8988T (cell line): ENCODE measurements at regions not wholly inside any gene's neighbourhood (a gene's known extent, or its start where the extent isn't known, plus 50 kb on each side); places are given as distances from the start of the nearest gene placed in this dataset.
"Not testable (repeated sequence)": the region's sequence is repeated elsewhere in the genome, so short reads cannot be mapped to it uniquely, and the experiment has no call there.

Experiments used
- DNase-seq: peaks from one replicate; pipeline ENCODE4 v3.0.0; 2011

- no peak for DNase-seq
Observed at GRCh38 chr9:25827626-25828025, 149.4 kb upstream of the TUSC1 start.

DNA sequence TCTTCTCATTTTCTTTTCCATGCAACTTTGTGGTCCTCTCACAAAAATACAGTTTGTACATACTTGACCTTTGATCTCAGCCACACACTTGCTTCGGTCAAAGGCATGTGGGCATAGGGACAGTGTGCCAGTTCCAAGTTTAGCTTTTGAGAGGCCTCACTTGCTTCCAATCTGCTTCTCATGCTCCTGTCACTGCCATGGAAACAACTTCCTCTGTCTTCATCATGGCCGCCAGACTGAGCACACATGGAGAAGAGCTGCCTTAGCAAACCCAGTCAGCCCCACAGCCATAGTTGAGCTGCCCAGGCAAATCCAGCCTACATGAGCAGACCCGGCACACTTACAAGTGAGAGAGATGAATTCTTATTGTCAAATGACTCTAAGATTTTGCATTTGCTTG lies 138.2 kb upstream of the TUSC1 start:
- DNase-seq = no peak

DNA sequence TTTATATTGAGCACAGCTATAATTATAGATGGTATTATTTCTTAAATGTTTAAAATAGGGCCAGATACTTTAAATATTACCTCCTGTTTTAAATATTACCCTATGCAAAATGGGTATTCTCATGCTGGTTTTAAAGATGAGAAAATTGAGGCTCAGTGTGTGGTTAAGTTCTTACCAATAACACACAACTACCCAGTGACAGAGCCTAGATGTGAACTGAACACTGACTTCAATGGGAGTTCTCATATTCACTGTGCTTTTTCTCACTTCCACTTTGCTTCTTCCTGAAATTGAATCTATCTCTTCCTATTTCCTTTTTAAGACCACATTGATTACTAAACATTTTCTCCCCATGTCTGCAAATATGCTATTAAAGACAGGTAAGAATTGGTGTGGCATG lies 135.8 kb upstream of the TUSC1 start:
- no peak for DNase-seq

GRCh38 chr9:25813478-25813877 lies 135.2 kb upstream of the TUSC1 start:
- DNase-seq = no peak

- no peak for DNase-seq
Observed at GRCh38 chr9:25808554-25808953, 130.3 kb upstream of the TUSC1 start.

DNA sequence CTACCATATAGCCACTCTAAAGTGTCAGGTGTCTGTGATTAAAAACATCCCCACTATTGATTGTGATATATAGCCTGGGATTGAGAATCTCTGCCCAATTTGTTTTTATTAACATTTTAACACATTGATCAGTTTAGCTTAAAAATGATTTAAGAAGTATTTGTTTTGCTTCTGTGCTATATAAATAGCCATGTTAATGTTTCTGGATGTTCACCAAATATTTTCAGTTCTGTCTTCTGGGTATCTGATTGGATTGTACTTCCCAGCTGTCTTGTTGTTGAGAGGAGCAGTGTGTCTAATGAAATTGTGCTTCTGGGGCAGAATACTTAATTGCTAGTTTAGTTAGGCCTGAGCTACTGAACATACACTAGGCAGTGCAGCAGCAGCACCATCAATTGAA lies 126.6 kb upstream of the TUSC1 start:
- no peak for DNase-seq

- not testable (repeated sequence) for DNase-seq
Observed at GRCh38 chr9:25801989-25802388, 123.7 kb upstream of the TUSC1 start.

- DNase-seq = no peak
Observed at GRCh38 chr9:25773805-25774204, 95.6 kb upstream of the TUSC1 start.

DNA sequence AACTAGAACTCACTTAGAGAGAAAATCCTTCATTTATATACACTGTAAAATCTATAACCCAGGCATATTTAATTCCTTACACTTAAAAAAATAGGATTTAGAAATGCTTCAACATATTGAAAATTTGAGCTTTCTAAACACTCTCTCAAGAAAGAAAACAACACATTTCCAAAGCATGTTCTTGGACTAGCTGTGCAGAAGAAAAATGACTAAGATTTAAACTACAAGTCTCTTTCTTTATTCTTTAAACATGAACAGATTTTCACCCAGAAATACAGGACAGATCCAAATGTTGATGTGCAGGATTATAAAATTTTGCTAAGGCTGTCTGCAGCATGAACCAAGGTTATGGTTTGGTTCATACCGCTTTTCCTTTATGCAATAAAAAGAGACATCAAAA lies 77.7 kb upstream of the TUSC1 start:
- DNase-seq = no peak

- DNase-seq = no peak
Observed at GRCh38 chr9:25752398-25752797, 74.2 kb upstream of the TUSC1 start.

GRCh38 chr9:25742256-25742655 lies 64.0 kb upstream of the TUSC1 start:
- DNase-seq = no peak

- DNase-seq = no peak
Observed at GRCh38 chr9:25733336-25733982, 55.2 kb upstream of the TUSC1 start.

DNA sequence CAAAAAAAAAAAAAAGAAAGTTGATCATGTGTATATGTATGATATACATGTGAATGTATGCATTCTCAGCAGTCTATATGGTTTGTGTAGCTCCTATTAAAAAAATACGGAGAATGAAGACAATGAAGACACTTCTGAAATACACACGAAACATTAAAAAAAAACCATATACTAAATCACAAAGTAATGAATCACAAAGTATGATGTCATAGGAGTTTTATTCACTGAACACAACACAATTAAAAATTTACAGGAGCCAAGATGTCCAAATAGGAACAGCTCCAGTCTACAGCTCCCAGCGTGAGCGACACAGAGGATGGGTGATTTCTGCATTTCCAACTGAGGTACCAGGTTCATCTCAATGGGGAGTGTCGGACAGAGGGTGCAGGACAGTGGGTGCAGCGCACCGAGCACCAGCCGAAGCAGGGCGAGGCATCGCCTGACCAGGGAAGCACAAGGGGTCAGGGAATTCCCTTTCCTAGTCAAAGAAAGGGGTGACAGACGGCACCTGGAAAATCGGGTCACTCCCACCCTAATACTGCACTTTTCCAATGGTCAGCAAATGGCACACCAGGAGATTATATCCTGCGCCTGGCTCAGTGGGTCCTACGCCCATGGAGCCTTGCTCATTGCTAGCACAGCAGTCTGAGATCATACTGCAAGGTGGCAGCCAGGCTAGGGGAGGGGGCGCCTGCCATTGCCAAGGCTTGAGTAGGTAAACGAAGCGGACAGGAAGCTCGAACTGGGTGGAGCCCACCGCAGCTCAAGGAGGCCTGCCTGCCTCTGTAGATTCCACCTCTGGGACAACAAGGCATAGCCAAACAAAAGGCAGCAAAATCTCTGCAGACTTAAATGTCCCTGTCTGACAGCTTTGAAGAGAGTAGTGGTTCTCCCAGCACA lies 53.9 kb upstream of the TUSC1 start:
- DNase-seq = not testable (repeated sequence)
